ENCODE measurements at regions not wholly inside any gene's neighbourhood (a gene's known extent, or its start where the extent isn't known, plus 50 kb on each side); places are given as distances from the start of the nearest gene placed in this dataset.

DNA sequence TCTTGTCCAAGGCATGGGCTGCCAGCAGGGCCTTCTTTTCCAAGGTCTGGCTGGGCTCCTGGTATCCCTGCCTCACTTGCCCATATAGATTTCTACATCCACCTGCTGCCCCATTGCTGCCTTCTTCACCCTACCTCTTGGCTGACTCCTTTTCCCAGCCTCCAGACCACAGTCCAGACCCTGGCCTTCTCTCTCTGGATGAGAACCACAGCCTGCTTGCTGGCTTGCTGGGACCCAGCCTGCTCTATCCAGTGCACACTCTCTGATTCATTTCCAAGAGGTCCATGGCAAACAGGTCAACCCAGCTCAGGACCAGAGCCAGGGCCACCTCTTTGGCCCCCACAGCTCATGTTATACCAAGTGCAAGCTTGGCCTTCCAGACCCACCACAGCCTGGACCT, 169.4 kb upstream of the BDNF start:
- no peak for ATAC-seq
- no peaks in the 10 kb centered on the region for H3K27me3 ChIP-seq (ENCODE audit: insufficient read depth)
- no peak overlapping the region for H3K4me3 ChIP-seq
- TF ChIP-seq EZH2 (IDR thresholded peaks at IDR 0.05; ENCODE audit: low read depth, unreplicated experiment) (no peak), ZNF114 (CRISPR knock-in tag; IDR thresholded peaks at IDR 0.05) (no peak), CREB1 (CRISPR knock-in tag; IDR thresholded peaks at IDR 0.05; ENCODE audit: low read depth) (no peak), STAT1 (IDR thresholded peaks at IDR 0.05; ENCODE audit: unreplicated experiment) (no peak)
- TF ChIP-seq, protein P1, sequence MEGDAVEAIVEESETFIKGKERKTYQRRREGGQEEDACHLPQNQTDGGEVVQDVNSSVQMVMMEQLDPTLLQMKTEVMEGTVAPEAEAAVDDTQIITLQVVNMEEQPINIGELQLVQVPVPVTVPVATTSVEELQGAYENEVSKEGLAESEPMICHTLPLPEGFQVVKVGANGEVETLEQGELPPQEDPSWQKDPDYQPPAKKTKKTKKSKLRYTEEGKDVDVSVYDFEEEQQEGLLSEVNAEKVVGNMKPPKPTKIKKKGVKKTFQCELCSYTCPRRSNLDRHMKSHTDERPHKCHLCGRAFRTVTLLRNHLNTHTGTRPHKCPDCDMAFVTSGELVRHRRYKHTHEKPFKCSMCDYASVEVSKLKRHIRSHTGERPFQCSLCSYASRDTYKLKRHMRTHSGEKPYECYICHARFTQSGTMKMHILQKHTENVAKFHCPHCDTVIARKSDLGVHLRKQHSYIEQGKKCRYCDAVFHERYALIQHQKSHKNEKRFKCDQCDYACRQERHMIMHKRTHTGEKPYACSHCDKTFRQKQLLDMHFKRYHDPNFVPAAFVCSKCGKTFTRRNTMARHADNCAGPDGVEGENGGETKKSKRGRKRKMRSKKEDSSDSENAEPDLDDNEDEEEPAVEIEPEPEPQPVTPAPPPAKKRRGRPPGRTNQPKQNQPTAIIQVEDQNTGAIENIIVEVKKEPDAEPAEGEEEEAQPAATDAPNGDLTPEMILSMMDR (conservative IDR thresholded peaks at IDR 0.05; ENCODE audit: low read depth in 2 of 2), result no peak
- TF ChIP-seq, protein P2, sequence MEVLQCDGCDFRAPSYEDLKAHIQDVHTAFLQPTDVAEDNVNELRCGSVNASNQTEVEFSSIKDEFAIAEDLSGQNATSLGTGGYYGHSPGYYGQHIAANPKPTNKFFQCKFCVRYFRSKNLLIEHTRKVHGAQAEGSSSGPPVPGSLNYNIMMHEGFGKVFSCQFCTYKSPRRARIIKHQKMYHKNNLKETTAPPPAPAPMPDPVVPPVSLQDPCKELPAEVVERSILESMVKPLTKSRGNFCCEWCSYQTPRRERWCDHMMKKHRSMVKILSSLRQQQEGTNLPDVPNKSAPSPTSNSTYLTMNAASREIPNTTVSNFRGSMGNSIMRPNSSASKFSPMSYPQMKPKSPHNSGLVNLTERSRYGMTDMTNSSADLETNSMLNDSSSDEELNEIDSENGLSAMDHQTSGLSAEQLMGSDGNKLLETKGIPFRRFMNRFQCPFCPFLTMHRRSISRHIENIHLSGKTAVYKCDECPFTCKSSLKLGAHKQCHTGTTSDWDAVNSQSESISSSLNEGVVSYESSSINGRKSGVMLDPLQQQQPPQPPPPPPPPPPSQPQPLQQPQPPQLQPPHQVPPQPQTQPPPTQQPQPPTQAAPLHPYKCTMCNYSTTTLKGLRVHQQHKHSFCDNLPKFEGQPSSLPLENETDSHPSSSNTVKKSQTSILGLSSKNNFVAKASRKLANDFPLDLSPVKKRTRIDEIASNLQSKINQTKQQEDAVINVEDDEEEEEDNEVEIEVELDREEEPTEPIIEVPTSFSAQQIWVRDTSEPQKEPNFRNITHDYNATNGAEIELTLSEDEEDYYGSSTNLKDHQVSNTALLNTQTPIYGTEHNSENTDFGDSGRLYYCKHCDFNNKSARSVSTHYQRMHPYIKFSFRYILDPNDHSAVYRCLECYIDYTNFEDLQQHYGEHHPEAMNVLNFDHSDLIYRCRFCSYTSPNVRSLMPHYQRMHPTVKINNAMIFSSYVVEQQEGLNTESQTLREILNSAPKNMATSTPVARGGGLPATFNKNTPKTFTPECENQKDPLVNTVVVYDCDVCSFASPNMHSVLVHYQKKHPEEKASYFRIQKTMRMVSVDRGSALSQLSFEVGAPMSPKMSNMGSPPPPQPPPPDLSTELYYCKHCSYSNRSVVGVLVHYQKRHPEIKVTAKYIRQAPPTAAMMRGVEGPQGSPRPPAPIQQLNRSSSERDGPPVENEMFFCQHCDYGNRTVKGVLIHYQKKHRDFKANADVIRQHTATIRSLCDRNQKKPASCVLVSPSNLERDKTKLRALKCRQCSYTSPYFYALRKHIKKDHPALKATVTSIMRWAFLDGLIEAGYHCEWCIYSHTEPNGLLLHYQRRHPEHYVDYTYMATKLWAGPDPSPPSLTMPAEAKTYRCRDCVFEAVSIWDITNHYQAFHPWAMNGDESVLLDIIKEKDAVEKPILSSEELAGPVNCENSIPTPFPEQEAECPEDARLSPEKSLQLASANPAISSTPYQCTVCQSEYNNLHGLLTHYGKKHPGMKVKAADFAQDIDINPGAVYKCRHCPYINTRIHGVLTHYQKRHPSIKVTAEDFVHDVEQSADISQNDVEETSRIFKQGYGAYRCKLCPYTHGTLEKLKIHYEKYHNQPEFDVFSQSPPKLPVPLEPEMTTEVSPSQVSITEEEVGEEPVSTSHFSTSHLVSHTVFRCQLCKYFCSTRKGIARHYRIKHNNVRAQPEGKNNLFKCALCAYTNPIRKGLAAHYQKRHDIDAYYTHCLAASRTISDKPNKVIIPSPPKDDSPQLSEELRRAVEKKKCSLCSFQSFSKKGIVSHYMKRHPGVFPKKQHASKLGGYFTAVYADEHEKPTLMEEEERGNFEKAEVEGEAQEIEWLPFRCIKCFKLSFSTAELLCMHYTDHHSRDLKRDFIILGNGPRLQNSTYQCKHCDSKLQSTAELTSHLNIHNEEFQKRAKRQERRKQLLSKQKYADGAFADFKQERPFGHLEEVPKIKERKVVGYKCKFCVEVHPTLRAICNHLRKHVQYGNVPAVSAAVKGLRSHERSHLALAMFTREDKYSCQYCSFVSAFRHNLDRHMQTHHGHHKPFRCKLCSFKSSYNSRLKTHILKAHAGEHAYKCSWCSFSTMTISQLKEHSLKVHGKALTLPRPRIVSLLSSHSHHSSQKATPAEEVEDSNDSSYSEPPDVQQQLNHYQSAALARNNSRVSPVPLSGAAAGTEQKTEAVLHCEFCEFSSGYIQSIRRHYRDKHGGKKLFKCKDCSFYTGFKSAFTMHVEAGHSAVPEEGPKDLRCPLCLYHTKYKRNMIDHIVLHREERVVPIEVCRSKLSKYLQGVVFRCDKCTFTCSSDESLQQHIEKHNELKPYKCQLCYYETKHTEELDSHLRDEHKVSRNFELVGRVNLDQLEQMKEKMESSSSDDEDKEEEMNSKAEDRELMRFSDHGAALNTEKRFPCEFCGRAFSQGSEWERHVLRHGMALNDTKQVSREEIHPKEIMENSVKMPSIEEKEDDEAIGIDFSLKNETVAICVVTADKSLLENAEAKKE (CRISPR knock-in tag; IDR thresholded peaks at IDR 0.05), result no peak
- no peaks in the 10 kb centered on the region; the same call in 1 of the 2 replicates for H3K9me2 ChIP-seq (ENCODE audit: insufficient read depth)
- no peak overlapping the region for H3K27ac ChIP-seq (ENCODE audit: low read depth)
- no peaks in the 10 kb centered on the region for H3F3A ChIP-seq (replicated peaks; ENCODE audit: low read depth)
- no peaks in the 10 kb centered on the region for H3K36me3 Mint-ChIP-seq (ENCODE audit: low read depth)
- no peaks in the 10 kb centered on the region for H3K79me2 ChIP-seq (replicated peaks; ENCODE audit: insufficient read depth)
- no peak for DNase-seq (ENCODE audit: low spot score)
- no peaks in the 10 kb centered on the region for H4K20me1 ChIP-seq (replicated peaks; ENCODE audit: insufficient read depth)
- H3K9me3 Mint-ChIP-seq, result no peaks in the 10 kb centered on the region
- peaks cover 6% of the 10 kb centered on the region for H3K27me3 Mint-ChIP-seq (ENCODE audit: insufficient read depth, low read depth, poor library complexity)
- H3K4me3 Mint-ChIP-seq, result no peak overlapping the region
- no peaks in the 10 kb centered on the region for H3K4me1 Mint-ChIP-seq
- no peak overlapping the region for H2AFZ ChIP-seq
- no peak overlapping the region for H3K4me2 ChIP-seq
- no peaks in the 10 kb centered on the region for H3K36me3 ChIP-seq (ENCODE audit: insufficient read depth)
- H3K4me1 ChIP-seq (ENCODE audit: insufficient read depth), result no peaks in the 10 kb centered on the region
- no peak overlapping the region for H3K27ac Mint-ChIP-seq
